Retina (tissue), 1 donor: ENCODE measurements at regions not wholly inside any gene's neighbourhood (a gene's known extent, or its start where the extent isn't known, plus 50 kb on each side); places are given as distances from the start of the nearest gene placed in this dataset.
"Not testable (repeated sequence)": the region's sequence is repeated elsewhere in the genome, so short reads cannot be mapped to it uniquely, and the experiment has no call there.

ENCODE experiments used
- DNase-seq: peaks from one replicate; pipeline ENCODE4 v3.0.0-alpha.2; 2016

DNA sequence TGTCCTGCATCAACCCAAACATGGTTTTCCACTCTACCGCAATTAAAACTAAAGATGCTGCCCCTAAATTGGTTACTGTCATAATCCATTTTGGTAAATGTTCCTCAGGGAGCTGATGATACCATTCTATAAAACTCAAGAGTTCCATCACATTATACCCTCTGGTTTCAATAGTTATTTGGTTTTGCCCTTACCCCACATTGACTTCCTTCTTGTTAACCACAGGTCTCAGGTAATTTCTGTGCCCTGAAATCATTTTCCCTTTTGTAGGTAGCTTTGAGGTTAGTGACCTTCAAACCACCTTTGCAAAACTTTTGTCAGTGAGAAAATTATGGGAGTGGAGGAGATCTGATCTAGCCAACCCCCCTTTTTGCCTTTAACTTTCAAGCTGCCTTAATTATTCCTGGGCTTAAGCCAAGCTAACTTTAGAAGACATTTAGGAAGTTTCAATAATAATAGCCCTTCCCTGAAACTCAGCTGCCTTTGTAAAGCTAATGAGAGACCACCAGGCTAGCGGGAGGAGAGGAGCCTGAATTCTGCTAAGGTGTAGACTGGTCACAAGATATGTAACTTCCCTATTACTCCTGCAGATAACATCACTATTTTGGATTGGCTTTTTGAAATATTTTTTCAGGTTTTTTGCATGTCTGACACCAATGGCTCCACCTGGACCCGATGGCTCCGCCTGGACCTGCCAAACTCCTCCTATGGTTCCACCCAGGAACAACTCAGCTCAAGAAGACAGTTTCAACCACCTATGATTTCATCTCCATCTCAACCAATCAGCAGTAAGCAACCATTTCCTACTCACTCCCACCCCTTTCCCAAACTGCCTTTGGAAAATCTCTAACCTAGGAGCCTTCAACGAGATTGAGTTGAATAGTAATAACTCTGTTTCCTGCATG is 224.9 kb downstream of the HS3ST3B1 start:
- DNase-seq, result no peak

DNA sequence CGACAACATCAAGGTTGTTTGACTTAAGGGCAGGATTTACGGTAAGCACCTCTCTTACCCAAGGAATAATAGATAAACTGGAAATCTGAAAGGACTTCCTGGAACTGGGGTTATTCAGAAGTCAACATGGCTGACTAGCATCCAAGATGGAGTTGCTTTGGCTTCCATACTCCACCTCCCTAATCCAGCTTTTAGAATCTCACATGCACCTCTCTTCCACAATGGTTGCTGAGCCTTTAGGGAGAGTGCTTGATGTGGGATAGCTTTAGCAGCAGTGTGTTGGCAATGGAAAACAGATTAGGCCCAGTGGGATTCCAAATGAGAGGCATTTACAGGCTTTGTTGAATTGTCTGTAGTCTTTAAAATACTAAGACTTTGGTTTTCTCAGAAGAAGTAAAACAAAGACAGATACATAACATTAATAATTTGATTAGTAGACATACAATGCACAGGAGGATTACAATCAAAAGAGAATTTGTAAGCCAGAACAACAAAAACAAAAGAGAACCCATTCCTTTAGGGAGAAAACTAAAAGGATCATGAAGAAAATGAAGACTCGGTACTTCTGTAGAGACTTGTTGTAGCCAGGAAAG is 222.0 kb downstream of the HS3ST3B1 start:
- DNase-seq, result no peak

DNA sequence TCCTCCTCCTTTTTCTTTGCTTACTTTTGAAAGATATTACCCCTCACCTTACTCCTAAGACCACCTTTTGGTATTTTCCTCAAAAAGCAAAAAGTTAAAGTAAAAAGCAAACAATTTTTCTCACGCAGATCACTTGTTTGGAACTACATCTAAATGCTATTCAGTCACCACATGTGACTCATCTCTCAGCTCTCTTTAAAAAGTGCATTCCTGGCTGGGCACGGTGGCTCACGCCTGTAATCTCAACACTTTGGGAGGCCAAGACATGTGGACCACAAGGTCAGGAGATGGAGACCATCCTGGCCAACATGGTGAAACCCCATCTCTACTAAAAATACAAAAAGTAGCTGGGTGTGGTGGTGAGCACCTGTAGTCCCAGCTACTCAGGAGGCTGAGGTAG is 218.0 kb downstream of the HS3ST3B1 start:
- DNase-seq, result not testable (repeated sequence)

DNA sequence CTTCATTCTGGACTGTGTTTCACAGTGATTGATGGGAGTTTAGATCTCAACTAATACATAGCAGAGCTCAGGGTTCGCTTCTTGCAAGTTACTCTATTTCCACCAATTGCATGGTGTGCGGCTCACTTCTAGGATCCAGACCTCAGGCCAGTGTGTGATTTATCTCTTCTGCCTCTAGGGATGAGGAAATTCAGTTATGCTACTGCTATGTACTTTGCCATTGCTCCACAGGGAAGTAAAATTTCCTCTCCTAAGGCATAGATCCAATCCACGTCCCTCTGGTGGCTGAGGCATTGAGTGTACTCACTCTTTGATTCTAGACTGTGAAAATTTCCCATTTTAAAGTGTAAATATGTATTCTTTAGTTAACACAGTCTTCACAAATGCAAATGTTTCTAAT is 214.1 kb downstream of the HS3ST3B1 start:
- no peak for DNase-seq

DNA sequence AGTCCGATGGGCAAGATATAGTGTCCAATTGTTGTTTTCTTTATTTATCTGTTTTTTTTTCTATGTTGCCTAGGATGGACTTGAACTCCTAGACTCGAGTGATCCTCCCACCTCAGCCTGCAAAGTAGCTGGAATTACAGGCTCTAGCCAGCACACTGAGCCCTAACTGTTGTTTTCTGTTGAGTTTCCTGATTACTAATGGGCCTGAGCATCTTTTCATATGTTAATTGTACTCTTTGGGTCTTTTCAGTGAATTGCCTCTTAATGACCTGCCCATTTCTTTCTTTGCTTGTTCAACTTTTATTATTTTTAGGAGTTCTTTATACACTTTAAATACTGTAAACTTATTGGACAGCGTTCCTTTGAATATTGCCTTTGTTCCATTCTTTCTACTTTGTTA is 213.0 kb downstream of the HS3ST3B1 start:
- no peak for DNase-seq

DNA sequence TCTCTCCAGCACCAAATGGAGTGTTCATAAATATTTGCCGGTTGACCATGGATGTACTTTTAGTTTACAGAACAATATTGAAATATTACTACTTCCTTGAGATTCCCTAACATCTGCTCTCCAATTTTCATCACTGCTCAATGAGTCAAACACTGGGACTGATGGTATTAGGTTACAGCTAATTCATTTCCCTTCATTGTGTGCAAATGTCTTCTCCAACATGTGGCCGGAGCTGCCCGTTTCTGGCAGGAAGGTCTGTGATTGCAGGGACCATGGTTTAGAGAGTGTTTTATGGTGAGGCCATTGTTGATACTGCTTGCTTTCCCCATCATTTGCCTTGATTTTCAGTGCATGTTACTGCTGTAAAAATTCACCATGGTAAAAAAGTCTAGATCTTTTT is 209.3 kb downstream of the HS3ST3B1 start:
- no peak for DNase-seq

DNA sequence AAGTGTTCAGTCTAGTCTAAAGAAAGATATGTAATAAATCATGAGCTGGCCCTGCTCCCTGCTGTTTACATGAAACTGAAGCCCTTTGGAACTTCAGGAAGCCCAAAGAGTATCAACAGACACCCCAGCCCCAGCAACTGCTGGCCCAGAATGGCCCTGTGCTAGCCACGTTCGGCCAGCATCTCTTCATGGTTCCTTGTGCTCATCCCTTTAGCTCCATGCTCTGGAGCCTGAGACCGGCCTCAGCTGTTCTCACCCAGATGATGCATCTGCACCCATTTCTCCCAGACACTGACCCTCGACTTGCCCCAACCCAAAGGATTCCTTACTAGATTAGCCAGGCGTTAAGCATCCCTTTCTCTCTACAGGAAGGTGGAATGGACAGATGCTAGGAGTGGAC is 207.3 kb downstream of the HS3ST3B1 start:
- no peak for DNase-seq

DNA sequence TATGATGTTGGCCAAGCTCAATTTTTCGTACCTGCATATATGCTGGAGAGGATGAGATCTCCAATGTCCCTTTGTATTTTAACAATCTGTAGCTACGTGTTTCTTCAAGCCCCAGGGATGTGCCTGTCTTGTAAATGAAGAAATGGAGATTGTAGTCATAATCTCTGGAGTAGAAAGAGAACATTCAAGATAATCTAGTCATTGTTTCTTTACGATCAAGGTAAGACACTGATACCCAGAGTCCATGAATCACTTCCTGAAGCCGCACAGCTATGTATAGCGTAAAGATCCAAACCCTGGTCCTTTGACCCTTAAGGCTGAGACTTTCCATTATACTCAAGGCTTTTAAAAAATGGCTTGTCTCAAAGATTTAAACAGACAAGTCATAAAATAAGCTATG is 205.5 kb downstream of the HS3ST3B1 start:
- no peak for DNase-seq

DNA sequence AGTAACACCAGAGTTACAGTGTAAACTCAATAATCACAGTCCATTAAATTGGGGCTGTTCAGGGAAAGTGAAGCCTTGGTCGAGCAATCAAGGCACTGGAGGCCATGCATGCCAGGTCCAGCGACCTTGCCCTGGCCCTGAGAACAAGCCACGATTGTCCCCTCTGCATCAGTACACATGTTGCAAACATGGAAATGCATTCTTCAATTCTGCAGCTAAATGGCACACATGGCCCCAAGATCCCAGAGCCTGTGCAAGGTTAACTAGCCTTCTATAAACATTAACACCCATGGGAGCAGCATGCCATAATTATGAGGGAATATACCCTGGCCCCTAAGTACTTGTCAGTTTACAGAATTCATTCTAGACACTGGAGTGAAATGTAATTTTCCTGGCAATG is 204.7 kb downstream of the HS3ST3B1 start:
- DNase-seq, result no peak

DNA sequence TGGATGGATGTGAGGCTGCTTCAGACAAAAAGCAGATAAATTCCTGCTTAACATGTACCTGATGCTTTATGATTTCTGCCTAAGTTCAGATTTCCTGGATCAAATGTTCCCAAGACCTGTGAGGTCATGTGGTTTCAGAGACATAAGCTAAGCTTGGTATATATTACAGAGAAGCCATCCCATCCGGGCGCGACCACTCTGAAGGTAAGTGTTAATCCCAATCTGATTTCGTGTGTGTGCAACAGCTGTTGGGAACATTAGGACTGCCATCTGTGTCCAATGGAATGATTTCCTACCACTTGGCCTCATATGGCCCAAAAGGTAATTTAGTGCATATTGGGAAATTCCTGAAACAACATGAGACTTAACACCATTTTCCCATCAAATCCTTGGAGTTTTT is 199.1 kb downstream of the HS3ST3B1 start:
- DNase-seq, result no peak

DNA sequence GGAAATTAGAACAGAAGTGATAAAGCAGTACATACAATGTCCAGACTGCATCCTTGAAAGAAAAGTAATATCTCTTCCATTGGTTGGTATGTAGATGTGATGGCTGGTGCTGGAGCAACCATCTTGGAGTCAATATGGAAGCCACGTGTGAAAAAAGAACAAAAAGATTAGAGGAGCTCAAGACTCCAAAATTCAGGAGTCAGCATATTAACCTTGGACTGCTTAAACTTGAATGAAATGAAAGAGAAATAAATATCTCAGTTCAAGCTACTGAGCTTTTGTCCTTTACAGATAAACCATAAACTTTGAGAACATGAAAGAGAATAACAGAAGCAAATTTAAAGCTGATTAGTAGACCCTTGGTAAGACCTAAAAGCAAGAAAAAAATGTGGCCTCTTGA is 197.9 kb downstream of the HS3ST3B1 start:
- DNase-seq, result no peak

DNA sequence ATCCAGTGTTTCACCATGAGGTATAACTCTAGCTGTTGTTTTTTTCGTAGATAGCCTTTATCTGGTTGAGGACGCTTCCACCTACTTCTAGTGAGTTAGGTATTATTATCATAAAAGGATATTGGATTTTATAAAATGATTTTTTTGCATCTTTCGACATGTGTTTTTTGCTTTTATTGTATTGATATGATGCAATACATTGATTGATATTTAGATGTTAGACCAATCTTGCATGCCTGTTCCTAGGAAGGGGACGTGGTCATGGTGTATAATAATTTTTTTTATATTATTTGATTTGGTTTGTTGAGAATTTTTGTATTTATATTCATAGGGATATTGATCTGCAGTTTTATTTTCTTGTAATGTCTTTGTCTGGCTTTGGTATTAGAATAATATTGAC is 193.3 kb downstream of the HS3ST3B1 start:
- no peak for DNase-seq

DNA sequence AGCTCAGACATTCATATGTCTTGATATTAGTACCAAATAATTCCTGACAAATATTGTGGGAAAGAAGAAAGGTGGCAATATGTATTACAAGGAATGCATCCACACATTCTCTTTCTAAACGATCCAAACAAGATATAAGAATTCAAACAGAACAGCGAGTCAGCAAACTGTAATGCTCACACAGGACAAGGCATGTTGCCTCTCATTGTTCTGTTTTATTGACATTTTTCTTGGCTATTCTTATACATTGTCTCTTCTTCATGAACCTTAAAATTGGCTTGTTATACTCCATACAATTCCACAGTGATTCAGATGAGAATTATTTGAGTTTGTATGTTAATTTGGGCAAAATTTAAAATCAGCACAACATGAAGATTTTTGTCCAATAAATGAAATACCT is 189.1 kb downstream of the HS3ST3B1 start:
- DNase-seq, result no peak

DNA sequence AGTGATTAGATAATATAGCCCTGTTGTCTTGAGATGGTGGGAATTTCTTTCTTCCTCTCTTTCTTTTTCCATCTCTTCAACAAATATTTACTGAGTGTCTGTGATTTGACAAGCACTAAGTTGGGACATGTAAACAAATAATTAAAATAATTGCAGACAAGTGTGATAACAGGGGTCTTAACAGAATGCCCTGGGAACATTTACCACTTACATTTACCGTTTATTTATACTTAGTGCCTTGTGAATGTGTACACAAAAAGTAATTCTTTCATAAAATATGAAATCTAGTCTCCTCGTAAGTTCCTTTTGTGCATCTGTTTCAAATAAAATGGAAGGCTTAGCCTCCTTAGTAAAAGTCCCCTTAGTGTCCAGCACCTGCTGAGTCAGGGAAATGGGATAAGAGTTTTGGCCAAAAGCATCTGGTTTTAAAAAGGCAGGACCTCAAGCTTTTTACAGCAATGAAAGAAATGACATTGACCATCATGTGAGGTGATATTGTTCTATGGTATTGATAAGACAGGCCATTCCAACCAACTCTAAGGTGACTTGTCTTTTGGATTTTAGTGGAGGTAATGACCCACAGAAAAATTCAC is 188.2 kb downstream of the HS3ST3B1 start:
- no peak for DNase-seq

DNA sequence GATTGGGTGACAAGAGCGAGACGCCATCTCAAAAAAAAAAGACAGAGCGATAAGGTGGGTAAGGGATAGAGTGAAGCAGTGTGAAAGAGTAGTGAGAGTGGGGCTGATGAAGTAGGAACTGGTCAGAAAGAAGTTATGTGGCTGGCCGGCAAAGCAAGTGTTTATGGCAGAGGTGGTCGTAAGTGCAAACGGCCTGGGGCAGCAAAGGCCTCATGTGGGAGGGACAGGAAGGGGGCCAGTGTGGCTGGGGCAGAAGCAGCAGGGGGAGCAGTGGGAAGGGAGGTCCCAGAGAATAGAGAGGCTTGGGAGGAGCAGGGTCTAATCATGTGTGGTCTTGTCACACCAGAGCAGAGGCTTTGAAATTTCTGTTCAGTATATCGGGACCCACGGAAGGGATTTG is 186.2 kb downstream of the HS3ST3B1 start:
- no peak for DNase-seq

DNA sequence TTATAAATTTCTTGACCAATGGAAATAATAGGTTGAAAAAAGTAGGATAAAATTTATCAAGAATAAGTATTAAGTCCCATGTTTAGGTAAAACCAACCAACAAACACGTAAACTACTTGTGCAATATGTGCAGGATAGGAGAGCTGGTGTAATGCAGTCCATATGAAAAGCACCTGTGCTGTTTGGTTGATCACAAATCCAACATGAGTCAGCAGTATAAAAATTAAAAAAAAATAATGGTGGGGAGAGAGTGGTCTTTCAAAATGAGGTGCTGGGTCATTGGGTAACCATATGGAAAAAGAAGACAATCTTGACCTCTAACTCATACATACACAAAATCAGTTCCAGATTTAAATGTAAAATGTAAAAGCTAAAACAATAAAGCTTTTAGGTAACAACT is 181.8 kb downstream of the HS3ST3B1 start:
- DNase-seq, result no peak

DNA sequence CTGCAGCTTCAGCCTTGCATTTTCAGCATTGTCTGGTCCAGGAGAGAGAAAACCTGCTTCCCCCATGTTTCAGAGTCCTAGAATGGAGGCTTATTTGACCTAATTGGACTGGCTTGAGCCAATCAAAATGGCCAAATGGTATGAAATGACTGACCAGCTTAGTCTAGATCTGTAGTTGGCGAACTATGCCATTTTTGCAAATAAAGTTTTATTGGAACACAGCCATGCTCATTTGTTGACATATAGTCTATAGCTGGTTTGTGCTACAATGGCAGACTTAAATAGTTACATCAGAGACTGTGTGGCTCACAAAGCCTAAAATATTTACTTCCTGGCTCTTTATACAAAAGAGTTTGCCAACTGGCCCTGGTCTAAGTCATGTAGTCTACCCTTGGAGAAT is 180.8 kb downstream of the HS3ST3B1 start:
- no peak for DNase-seq

DNA sequence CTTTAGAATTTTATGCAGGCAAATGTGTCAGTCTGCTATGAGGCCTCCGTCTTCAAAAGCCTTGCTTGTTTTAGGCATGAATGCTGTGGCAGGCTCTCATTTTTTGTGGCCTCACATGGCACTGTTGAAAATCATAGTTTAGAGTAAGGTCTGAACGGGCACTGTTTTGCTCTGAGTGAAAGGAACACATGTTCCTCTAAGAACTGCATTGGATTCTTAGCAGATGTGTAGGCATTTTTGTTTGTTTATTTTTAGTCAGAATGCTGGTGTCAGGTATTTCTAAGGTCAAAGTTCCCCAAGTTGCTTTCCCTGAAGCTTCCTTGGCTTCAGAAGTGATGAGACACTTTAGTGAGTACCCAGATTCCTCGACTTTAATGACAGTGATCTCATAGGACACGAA is 173.7 kb downstream of the HS3ST3B1 start:
- DNase-seq, result no peak

DNA sequence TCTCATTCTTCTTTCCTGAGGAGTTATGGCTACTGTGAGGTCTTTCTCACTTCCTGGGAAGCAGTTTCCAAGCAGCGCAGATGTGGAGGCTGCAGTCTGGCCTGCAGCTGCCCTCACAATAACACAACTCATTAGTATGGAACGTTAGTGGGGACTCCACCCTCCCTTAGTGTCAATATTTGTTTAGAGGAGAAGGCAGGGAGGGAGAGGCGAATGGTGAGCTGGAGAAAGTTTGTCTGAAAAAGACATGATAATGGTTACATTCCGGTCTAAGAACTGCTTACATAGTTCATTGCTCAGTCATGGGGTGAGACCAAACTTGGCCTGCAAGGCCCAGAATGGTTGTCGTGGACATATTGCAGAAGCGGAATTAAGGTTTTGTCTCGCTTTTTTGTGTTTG is 170.2 kb downstream of the HS3ST3B1 start:
- no peak for DNase-seq

DNA sequence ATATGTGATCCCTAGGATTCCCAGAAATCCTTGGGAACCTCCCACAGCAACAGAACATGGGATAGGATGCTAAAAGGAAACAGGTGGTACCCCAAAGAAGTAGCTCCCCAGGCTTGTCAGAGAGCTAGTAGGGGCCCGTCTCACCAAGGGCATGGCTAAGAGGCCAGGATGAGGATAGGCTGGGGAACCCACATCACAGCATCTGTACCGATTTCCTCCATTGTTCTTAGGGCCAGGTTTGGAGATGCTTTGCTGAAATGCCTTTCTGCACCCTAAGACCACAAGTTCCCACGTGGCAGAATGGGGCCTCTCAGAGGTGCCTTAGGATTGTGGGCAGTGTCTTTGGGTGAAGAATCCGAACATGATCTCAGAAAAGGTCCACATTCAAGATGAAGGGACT is 169.5 kb downstream of the HS3ST3B1 start:
- DNase-seq, result no peak

DNA sequence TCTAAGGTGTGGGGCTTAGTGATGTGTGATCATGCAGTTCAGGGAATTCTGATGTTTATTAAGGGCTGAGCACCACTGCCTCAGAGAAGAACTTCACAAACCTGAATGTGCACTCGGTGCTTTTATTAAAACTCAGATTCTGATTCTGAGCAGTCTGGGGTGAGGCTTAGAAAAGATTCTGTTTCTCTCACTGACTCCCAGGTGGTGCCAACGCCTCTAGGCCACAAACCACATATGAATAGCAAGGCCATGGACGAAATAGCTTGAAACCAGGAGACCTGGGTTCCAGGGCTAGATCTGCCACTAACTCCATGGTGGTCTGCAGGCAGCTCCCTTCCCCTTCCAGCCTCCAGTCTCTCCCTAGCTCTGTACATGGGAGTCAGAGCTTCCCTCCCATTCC is 169.1 kb downstream of the HS3ST3B1 start:
- no peak for DNase-seq

DNA sequence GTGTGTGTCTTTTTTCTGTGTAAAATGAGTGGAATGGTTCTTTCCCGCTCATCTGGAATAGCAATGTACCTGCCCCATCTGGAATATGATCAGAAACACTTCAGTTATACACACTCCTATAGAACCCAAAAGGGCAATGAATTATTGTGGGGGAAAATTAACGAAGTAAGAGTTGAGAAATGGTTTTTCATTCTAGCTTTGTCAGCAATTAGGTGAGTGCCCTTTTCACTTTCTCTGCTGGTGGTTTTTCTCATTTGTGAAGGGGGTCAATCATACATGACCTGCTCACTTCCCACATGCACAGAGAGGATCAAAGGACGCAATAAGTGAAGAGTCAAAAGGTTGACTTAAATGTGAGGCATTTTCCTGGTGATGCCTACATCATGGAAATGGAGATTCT is 168.0 kb downstream of the HS3ST3B1 start:
- DNase-seq, result no peak

DNA sequence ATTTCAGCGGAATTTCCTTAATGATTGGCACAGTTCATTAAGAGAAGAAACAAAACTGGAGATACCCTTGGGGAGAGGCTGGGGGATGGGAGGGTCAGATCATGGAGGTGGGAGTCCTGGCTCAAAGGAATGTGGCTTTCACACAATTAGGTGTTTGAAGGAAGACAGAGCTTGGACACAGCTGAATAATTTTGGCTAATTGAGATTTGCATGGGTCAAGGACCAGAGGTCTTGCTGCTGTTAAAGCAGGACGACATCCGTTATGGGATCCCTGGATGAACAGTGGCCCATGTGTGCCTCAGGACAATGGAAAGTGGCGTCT is 160.3 kb downstream of the HS3ST3B1 start:
- peak; percentile 53 for DNase-seq

DNA sequence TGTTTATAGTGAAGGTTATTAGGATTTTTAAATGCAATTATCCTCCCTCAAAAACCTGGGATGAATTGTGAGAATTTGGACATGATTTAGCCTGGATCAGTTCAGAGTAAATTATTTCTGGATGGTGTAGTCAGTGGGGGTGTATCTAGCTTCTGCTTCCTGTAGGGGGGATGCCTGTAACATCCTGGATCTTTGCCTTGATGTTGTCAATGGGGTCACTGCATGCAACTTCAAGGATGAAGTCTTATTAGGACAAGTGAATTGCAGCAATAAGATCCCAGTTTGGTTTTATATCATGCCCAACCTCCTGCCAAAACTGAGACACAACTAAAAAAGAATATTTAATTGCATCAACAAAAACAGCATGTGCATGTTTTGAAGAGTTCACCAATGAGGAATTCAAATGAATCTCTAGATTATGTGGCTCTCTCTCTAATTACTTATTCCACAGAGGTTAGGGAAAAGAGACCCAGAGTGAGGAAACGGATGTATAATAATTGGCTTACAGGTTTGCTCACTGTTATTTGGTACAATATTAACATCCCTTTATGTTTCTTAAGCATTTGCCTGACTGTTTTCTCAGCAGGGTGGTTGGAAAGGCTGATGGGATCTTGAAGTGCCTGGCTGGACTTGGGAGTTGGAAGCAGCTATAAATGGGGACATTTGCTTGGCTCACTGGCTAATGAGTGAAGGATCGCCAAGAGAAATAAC is 159.8 kb downstream of the HS3ST3B1 start:
- DNase-seq, result no peak
